Esophagus muscularis mucosa (tissue), 4 donors: ENCODE measurements at regions not wholly inside any gene's neighbourhood (a gene's known extent, or its start where the extent isn't known, plus 50 kb on each side); places are given as distances from the start of the nearest gene placed in this dataset.

Source experiments
- DNase-seq: peaks from one replicate; pipeline ENCODE4 v3.0.0-alpha.2; 2017; ENCODE audit errors: extremely low spot score
- H3K27ac ChIP-seq, 4 donors: fragments of 200-600 bp; sonication (generic); replicated peaks in 1 of 4; 1 replicate in 3 of 4; 2 replicates in 1 of 4; pipeline ENCODE4 v1.5.1; 2016 to 2019; ENCODE audit warnings: mild to moderate bottlenecking in 1 of 4
- H3K27me3 ChIP-seq, 4 donors: fragments of 200-600 bp; sonication (generic); one replicate each; pipeline versions ENCODE4 v1.5.1 to v1.6.0; 2016 to 2019
- H3K36me3 ChIP-seq, 4 donors: fragments of 200-600 bp; sonication (generic); one replicate each; pipeline ENCODE4 v1.5.1; 2016 to 2019
- H3K4me1 ChIP-seq, 4 donors: fragments of 200-600 bp; sonication (generic); one replicate each; pipeline ENCODE4 v1.5.1; 2016 to 2019
- H3K4me3 ChIP-seq, 4 donors: fragments of 200-600 bp; sonication (generic); 1 replicate in 2 of 4; 2 replicates in 2 of 4; pipeline ENCODE4 v1.5.1; 2016 to 2019; ENCODE audit warnings: mild to moderate bottlenecking in 4 of 4, moderate library complexity in 1 of 4
- H3K9me3 ChIP-seq, 4 donors: fragments of 200-600 bp; sonication (generic); 1 replicate in 3 of 4; 2 replicates in 1 of 4; pipeline ENCODE4 v1.5.1; 2016 to 2019
- EP300 ChIP-seq: sonication (generic); formaldehyde crosslinking; IDR thresholded peaks from one replicate; pipeline ENCODE4 v1.6.1; 2017; ENCODE audit warnings: antibody characterized with exemption
- POLR2A ChIP-seq: fragments of 450-650 bp; IDR thresholded peaks from one replicate; pipeline ENCODE4 v1.6.1; 2017; ENCODE audit warnings: antibody characterized with exemption, moderate library complexity, mild to moderate bottlenecking, low read depth
- POLR2AphosphoS5 ChIP-seq, 2 donors: sonication (generic); formaldehyde crosslinking; IDR thresholded peaks; one replicate each; pipeline ENCODE4 v1.6.1; 2017; ENCODE audit warnings: antibody characterized with exemption in 2 of 2
- WGBS: methylation state at CpG from one replicate; pipeline ENCODE4 v1.1.5; 2018; 5-methylcytosine and 5-hydroxymethylcytosine counted together
- intact Hi-C: fragments of 100-400 bp; cut with DNase I; formaldehyde crosslinking; loops from one replicate; pipeline ENCODE4 v1.15.1; 2023
- TF ChIP-seq, protein P1 (sequence below), 3 experiments: fragments of 200-600 bp in 2 of 3; fragments of 450-650 bp in 1 of 3; sonication (generic) in 2 of 3; IDR thresholded peaks; one replicate each; pipeline ENCODE4 v1.5.1; 2017 to 2019; ENCODE audit warnings: antibody characterized with exemption in 3 of 3, mild to moderate bottlenecking in 2 of 3, moderate library complexity in 1 of 3

DNA sequence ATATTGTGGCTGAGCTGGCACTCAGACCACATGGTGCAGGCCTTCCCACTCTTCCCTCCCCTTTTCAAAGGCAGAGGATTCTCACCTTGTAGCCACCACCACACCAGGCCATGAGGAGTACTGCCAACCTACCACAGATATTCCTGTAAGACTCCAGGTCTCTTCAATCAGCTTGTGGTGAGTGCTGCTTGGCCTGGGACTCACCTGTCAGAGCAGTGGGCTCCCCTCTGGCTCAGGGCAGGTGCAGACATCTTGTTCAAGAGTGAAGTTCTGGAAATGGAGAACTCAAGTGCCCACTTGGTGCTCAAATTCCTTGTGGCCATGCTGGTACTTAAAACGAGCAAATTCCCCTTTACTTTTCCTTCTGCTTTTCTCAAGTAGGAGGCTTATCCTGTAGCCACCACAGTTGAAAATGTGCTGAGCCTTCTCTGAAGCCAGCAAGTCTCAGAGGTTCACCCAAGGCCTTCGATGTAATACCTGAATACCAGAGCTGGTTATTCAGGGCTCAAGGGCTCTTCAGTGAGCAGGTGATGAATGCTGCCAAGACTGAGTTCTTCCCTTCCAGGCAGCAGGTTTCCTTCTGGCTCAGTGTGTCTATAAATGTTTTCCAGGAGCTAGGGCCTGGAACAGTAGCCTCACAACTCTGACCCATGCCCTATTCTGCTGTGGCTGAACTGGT is 212.9 kb downstream of the TEX13C start:
- WGBS = 49% methylated on average over 2 of the region's 2 CpGs
- no peak for DNase-seq
- Histone ChIP-seq H3K9me3 (no peaks in the 10 kb centered on the region), H3K4me3 (no peak overlapping the region), H3K4me1 (no peaks in the 10 kb centered on the region), H3K27ac (no peak overlapping the region), H3K27me3 (no peaks in the 10 kb centered on the region), H3K36me3 (no peaks in the 10 kb centered on the region)
- TF ChIP-seq POLR2A (no peak), POLR2AphosphoS5 (IDR thresholded peaks at IDR 0.05) (no peak), EP300 (no peak)
- TF ChIP-seq, protein P1, sequence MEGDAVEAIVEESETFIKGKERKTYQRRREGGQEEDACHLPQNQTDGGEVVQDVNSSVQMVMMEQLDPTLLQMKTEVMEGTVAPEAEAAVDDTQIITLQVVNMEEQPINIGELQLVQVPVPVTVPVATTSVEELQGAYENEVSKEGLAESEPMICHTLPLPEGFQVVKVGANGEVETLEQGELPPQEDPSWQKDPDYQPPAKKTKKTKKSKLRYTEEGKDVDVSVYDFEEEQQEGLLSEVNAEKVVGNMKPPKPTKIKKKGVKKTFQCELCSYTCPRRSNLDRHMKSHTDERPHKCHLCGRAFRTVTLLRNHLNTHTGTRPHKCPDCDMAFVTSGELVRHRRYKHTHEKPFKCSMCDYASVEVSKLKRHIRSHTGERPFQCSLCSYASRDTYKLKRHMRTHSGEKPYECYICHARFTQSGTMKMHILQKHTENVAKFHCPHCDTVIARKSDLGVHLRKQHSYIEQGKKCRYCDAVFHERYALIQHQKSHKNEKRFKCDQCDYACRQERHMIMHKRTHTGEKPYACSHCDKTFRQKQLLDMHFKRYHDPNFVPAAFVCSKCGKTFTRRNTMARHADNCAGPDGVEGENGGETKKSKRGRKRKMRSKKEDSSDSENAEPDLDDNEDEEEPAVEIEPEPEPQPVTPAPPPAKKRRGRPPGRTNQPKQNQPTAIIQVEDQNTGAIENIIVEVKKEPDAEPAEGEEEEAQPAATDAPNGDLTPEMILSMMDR (IDR thresholded peaks at IDR 0.05) = no peak
- intact Hi-C loops = no loop called here

DNA sequence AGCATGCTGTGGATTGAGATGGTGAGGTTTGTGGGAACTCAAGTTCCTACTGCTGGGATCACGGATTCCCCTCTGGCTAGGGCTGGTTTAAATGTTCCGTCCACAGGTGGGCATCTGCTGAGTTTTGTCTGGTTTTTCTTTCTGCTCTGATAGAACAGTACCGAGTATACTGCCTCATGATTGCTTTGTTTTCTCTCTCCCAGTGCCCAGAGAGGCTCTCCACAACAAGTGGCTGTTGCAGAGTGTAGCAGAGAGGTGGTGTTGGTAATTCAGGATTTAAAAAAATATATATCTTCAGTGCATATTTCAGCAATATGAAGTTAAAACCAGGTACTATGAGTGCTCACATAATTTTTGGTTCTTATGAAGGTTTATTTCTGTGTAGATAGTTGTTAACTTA is 213.7 kb downstream of the TEX13C start:
- Histone ChIP-seq H3K4me3 (no peak overlapping the region), H3K4me1 (no peaks in the 10 kb centered on the region), H3K27ac (no peak overlapping the region), H3K36me3 (no peaks in the 10 kb centered on the region), H3K27me3 (no peaks in the 10 kb centered on the region), H3K9me3 (no peaks in the 10 kb centered on the region)
- no peak for TF ChIP-seq POLR2A
- TF ChIP-seq EP300 = no peak
- TF ChIP-seq, protein P1 (IDR thresholded peaks at IDR 0.05) = no peak
- no peak for TF ChIP-seq POLR2AphosphoS5 (IDR thresholded peaks at IDR 0.05)
- 74% methylated on average over 3 of the region's 3 CpGs for WGBS
- no peak for DNase-seq
- intact Hi-C loops = no loop called here

DNA sequence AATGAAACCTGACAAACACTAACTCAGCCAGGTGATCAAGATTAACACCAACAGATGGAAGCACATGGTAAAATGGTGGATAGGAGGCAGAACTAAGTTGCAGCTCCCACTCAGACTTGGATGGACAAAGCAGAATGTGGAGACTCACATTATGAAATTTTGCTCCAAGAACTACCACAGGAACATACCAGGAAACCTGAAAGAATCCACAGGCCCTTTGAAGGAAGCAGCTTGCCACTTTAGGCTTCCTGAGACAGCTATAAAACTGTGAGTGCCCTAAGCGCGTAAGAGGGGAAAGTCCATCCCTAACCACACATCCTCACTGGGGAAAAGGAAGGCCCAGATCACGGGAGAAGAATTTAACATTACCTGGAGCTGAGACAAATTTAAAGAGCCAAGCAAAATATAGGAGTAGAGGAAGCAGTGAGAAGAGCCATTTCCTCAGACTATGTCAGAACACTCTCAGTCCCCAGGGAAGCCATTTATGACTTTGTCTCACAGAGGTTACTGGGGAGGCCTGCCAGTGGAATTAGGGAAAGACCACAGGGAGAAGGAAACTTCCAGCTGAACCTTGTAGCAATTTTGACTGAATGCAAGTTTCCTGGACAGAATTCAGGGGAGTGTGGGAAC is 224.5 kb downstream of the TEX13C start:
- Histone ChIP-seq H3K9me3 (no peaks in the 10 kb centered on the region), H3K4me3 (no peak overlapping the region), H3K27me3 (no peaks in the 10 kb centered on the region), H3K36me3 (no peaks in the 10 kb centered on the region), H3K27ac (no peak overlapping the region), H3K4me1 (no peaks in the 10 kb centered on the region)
- DNase-seq = no peak
- WGBS = 50% methylated on average over 3 of the region's 3 CpGs
- intact Hi-C loops = no loop called here
- TF ChIP-seq POLR2AphosphoS5 (IDR thresholded peaks at IDR 0.05) (no peak), EP300 (no peak), POLR2A (no peak)
- TF ChIP-seq, protein P1 (IDR thresholded peaks at IDR 0.05) = no peak

DNA sequence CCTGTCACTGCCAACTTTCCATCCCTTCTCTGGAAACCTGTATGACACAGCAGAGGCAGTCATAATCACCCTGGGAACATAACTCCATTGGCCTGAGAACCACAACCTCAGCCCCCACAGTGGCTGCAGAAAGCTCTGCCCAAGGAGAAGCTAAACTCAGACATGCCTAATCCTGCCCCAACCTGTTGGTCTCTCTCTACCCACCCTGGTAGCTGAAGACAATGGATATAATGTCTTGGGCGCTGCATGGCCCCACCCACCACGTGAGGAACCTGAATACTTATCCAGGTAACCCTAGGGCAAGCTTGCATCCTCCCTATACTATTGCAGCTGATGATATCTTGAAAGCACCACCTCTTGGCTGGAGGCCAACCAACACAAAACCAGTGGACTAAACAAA is 225.2 kb downstream of the TEX13C start:
- Histone ChIP-seq H3K4me3 (no peak overlapping the region), H3K27ac (no peak overlapping the region), H3K36me3 (no peaks in the 10 kb centered on the region), H3K4me1 (no peaks in the 10 kb centered on the region), H3K9me3 (no peaks in the 10 kb centered on the region), H3K27me3 (no peaks in the 10 kb centered on the region)
- intact Hi-C loops = no loop called here
- DNase-seq = no peak
- TF ChIP-seq EP300 (no peak), POLR2AphosphoS5 (IDR thresholded peaks at IDR 0.05) (no peak), POLR2A (no peak)
- TF ChIP-seq, protein P1 (IDR thresholded peaks at IDR 0.05) = no peak
- 46% methylated on average over 2 of the region's 2 CpGs for WGBS
